ENCODE measurements at regions not wholly inside any gene's neighbourhood (a gene's known extent, or its start where the extent isn't known, plus 50 kb on each side); places are given as distances from the start of the nearest gene placed in this dataset.
A peak's percentile ranks its signal among the peaks of the same experiment; 100 is the strongest.

DNA sequence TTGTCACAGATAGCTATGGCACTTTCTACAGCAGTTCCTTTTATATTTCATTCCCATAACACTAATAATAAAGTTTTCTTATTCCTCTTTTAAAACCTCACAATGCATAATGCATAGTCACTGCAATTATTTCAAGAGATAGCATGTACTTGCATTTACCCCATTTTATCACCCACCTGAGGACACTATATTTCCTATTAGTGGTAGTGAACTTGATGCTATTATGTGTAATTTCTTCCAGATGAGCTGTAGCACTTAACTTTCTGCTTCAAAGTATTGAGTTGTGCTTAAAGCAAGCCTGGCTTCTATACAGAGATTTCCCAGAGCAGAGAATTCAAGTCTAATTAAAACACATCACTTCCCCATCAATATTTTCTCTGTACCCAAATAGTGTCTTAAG is 461.1 kb downstream of the HTR7 start:
- in situ Hi-C loops (cut with HindIII; ENCODE audit: low pct_ligation_motif_present, low pct_unique_long_range_greater_than_20kb, low sequenced_read_pairs): no loop called here

DNA sequence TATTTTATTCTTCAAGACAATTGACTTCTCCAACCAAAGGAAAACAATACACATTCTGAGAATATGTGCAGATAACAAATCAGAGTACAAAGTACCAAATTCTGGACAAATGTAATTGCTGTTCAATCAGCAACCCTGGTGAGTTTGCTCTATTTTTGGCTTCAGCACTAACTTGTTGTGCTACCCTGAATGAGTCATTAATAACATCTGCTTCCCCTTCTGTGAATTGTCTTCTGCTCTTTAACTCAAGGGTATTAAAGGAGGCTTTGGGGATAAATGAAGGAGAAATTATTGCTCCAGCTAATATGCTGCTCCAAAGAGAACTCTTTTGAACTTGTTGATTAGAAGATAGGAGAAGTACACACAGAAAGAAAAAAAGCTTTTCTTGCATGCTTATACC is 459.3 kb downstream of the HTR7 start:
- in situ Hi-C loops (cut with HindIII; ENCODE audit: low pct_ligation_motif_present, low pct_unique_long_range_greater_than_20kb, low sequenced_read_pairs): no loop called here
- no peak for DNase-seq

More for the DNA sequence above, 461.1 kb downstream of the HTR7 start:
- no peak for DNase-seq

DNA sequence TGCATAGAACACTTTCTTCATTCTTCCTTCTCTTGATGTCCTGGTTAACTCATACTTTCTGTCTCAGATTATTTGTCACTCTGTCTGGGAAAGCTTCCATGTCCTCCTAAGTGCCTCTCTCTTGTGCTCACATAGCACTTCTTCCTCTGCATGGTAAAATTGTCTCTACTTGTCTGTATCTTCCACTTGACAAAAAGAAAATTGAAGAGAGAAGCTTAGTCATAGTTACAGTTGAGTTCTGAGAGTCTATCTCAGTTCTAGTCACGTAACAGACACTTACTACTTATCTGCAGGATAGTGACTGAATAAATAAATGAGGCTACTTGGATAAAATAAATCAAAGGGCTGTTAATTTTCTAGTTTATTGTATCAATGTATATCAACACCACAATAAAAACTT is 458.1 kb downstream of the HTR7 start:
- no peak for DNase-seq
- in situ Hi-C loops (cut with HindIII; ENCODE audit: low pct_ligation_motif_present, low pct_unique_long_range_greater_than_20kb, low sequenced_read_pairs): no loop called here

DNA sequence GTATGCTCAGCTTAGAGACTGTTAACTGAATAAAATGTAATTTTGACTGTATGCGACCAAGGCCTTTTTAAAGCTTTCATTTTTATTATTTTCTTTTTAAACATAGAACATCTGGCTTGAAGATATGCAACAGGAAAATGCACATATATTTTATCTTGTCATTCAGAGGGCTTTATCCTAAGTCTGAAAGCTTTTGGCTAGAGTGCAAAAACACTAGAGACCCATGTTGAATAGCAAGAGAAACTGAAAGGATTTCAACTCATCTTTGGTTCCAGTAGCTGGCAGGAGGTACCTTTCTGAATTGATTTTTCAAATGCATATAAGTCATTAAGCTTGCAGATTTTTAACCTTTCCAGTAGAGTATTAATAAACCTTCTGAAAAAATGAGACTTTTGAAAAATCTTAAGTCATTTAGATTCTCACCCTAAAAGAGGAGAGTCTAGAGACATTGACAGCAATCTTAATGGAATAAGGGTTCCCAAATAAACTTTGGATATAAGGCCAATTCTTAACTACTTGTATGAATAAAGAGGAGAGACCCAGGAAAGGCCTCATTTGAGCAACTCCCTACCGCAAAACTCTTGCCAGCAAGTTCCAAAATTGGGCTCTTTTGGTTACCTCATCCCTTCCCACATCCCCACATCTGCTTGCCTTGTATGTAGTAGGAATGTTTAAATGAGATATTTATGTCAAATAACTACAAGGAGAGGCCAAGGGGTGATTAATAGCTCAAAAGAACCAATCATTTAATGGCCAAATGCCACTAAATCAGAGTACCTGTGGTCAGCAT is 454.4 kb downstream of the HTR7 start:
- DNase-seq: no peak
- in situ Hi-C loops (cut with HindIII; ENCODE audit: low pct_ligation_motif_present, low pct_unique_long_range_greater_than_20kb, low sequenced_read_pairs): no loop called here

DNA sequence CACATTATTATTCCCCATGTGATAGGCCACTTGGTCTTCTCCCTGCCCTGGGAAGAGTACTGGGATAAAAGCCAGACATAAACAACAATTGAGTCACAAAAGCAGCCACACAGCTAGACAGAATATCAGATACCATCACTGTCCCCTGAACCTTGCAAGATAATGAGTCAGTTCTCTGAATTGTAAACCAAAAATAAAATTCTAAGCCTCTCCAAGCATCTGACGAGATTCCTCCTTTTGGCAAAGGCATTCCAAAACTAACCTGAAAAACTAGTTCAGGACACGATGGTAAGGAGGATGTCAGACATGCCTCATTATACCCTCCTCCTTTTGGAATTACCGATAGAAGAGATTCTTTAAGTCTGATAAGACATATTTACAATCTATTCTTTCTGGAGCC is 450.7 kb downstream of the HTR7 start:
- DNase-seq: no peak
- in situ Hi-C loops (cut with HindIII; ENCODE audit: low pct_ligation_motif_present, low pct_unique_long_range_greater_than_20kb, low sequenced_read_pairs): no loop called here

DNA sequence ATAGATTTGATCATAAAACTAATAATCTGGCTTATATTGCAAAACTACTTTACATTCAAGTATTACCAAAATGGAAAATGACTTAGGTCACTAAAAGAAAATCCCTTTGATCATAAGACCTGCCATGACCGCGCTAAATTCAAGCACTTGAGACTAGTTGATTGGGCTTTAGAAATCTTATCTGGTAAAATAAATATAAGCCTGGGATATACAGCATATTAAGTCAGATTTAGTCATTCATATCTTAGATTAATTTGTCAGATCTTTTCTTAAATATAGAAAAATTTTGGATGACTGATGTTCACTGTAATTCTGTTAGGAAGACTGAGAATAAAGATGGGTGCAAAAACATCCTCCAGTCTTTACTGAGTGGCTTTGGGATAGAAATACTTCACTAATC is 450.0 kb downstream of the HTR7 start:
- in situ Hi-C loops (cut with HindIII; ENCODE audit: low pct_ligation_motif_present, low pct_unique_long_range_greater_than_20kb, low sequenced_read_pairs): no loop called here
- DNase-seq: no peak

DNA sequence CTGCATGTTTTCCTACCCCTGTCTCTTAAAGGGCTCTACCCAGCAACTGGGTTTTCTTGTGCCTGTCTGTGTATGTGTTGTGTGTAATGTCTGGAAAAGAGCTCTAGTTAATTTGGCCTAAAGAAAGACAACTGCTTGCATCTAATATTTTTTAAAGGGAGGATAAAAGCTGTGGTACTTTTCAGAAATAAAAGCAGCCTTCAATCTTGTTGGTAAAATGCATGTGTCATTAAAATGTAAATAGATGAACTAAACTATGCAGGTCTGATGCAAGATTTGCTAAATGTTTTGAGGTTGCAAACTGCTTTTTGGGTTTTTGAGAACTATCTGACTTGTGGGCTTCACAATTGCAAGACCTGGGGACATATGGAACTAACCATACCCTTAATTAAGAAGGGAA is 445.3 kb downstream of the HTR7 start:
- no peak for DNase-seq
- in situ Hi-C loops (cut with HindIII; ENCODE audit: low pct_ligation_motif_present, low pct_unique_long_range_greater_than_20kb, low sequenced_read_pairs): no loop called here

DNA sequence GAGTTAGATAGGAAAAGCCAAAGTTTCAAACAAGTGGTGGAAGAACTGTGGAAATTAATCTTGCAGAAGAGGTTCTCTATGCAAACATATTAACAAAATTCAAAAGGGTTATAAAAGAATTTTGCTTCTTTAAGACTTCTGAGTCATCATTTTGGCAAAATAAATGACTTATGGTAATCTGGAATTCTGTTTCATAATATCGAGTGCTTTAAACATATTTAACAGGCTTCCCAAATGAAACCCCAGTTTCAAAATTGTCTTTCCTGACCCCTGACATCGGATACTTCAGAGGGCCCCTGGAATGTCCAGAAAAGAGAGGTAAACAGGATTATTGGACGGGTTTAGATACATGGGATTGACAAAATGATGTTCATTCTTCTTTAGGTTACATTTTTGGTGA is 444.6 kb downstream of the HTR7 start:
- in situ Hi-C loops (cut with HindIII; ENCODE audit: low pct_ligation_motif_present, low pct_unique_long_range_greater_than_20kb, low sequenced_read_pairs): no loop called here
- no peak for DNase-seq

DNA sequence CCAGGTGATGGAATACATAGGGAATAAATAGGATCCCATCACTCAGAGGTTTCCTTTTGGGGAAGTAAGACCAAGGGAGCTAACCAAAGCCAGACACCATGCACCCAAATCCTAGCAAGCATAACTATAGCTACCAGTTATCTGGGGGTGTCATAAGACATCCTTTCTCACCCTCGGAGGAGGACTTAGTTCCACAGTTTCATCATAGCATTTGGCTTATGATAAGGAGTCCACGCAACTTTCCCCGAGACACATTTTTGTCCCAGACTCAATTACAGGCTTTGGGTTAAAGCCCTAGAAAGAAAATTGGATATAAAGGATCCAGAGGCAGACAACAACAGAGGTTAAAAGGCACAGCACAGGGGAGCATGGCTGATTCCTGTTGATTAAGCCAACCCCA is 442.9 kb downstream of the HTR7 start:
- in situ Hi-C loops (cut with HindIII; ENCODE audit: low pct_ligation_motif_present, low pct_unique_long_range_greater_than_20kb, low sequenced_read_pairs): no loop called here
- no peak for DNase-seq

DNA sequence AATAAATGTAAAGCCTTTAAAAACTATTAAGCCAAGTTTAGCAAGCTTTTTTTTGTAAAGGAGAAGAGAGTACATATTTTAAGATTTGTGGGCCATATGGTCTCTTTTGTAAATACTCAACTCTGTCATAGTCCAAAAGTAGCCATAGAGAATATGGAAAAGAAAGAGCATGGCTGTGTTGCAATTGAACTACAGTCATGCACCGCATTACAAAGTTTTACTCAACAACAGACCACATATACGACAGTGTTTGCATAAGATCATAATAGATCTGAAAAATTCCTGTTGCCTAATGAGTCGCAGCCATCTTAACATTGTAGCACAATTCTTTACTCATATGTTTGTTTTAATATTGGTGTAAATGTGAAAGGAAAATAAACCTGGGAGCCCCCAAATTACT is 440.8 kb downstream of the HTR7 start:
- no peak for DNase-seq
- in situ Hi-C loops (cut with HindIII; ENCODE audit: low pct_ligation_motif_present, low pct_unique_long_range_greater_than_20kb, low sequenced_read_pairs): no loop called here

DNA sequence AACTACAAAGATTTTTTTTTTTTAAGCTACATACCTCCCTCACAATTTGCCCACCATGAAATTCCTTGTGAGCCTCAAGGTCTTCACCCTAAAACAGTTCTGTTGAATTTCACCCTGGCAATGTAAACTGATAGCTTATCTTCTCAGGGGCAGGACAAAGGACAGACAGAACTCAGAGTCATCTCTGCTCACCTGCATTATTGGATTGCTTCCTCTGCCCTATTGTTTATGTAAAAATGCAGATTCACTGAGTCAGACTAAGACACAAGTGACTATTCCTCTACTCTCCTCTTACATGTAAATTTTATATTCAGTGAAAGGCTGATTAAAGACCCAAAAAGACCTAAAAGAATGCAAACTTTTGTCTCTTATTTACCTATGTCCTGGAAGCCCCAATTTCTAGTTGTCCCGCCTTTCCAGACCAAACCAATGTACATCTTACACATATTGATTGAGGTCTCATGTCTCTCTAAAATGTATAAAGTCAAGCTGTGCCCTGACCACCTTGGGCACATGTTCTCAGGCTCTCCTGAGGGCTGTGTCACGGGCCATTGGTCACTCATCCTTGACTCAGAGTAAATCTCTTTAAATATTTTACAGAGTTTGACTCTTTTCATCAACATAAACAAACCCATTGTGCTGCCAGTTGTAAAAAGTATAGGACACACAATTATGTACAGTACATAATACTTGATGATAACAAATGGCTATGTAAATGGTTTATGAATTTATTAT is 440.2 kb downstream of the HTR7 start:
- in situ Hi-C loops (cut with HindIII; ENCODE audit: low pct_ligation_motif_present, low pct_unique_long_range_greater_than_20kb, low sequenced_read_pairs): no loop called here
- DNase-seq: no peak

DNA sequence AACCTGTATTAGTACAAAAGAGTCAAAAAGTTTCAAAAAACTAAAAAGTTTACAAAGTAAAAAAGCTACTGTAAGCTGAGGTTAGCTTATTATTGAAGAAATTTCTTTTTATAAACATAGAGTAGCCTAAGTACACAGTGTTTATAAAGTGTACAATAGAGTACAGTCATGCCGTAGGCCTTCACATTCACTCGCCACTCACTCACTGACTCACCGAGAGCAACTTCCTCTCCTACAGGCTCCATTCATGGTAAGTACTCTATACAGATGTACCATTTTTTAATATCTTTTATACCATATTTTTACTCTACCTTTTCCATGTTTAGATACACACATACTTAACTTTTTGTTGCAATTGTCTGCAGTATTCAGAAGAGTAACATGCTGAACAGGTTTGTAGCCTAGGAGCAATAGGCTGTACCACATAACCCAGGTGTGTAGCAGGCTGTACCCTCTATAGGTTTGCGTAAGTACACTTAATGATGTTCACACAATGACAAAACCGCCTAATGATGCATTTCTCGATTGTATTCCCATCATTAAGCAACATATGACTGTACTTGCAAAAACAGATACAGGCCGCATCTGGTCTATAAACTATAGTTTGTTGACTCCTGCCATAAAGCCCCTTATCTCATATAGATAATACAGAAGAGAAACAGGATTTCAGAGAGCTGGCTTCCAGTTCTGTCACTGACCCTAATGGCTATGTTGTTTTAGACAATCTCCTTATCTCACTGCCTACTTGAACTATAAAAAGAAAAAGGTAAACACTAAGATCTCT is 438.8 kb downstream of the HTR7 start:
- in situ Hi-C loops (cut with HindIII; ENCODE audit: low pct_ligation_motif_present, low pct_unique_long_range_greater_than_20kb, low sequenced_read_pairs): no loop called here
- DNase-seq: peak; percentile 20

DNA sequence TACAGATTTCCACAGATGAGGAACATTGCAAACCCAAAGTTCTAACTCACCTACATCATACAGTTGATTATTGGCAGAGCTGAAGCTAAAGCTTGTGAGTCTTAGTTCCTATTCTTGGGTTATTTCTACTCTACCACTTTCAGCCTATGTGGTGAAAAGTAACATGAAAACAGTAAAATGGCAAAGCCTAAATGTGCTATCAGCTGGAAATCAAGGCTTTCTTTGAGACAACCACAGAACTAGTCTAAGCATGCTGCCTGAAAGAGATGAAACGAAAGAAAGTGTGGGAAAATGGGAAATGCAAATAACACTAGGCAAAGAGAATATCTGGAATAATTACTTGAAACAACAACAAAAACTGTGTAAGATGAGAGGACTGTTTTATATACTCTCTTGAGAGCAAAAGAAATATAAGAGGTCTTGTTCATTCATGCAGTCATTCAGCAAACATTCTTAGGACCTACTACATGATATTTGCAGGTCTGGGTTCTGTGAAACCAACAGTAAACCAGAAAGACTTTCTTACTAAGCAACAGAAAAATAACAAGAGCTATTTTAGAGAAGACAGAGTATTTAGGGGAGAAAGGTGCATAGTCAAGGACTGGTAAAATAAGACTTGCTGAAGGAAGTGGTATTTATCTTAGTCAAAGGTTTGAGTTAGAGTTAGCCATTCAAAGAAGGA is 437.1 kb downstream of the HTR7 start:
- DNase-seq: no peak
- in situ Hi-C loops (cut with HindIII; ENCODE audit: low pct_ligation_motif_present, low pct_unique_long_range_greater_than_20kb, low sequenced_read_pairs): no loop called here

DNA sequence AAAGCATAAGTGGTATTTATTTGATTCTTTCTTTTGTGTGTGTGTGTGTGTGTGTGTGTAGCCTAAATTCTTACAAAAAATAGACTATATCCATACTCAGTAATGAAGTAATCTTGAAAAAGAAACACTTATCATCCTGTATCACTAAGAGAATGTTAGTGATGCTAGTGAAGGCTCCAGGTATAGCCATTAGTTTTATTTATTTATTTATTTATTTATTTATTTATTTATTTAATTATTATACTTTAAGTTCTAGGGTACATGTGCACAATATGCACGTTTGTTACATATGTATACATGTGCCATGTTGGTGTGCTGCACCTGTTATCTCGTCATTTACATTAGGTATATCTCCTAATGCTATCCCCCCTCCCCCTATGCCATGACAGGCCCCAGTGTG is 436.0 kb downstream of the HTR7 start:
- in situ Hi-C loops (cut with HindIII; ENCODE audit: low pct_ligation_motif_present, low pct_unique_long_range_greater_than_20kb, low sequenced_read_pairs): no loop called here
- DNase-seq: no peak

DNA sequence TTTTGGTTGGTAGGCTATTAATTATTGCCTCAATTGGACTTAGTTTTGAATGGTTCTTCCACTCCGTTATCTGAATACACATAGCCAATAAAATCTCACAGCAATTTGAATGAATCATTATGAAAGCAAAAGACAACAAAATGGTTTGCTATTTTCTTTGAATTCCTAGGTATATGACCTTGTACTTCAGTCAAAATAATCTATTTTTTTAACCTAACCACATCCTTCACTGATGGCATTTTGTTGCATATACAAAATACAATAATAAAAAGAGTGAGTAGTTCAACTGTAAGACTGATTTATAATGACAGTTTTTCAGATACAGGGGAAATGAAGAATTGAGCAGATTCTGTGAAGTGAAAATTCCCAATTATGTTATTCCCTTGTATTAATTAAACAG is 433.1 kb downstream of the HTR7 start:
- in situ Hi-C loops (cut with HindIII; ENCODE audit: low pct_ligation_motif_present, low pct_unique_long_range_greater_than_20kb, low sequenced_read_pairs): no loop called here

DNA sequence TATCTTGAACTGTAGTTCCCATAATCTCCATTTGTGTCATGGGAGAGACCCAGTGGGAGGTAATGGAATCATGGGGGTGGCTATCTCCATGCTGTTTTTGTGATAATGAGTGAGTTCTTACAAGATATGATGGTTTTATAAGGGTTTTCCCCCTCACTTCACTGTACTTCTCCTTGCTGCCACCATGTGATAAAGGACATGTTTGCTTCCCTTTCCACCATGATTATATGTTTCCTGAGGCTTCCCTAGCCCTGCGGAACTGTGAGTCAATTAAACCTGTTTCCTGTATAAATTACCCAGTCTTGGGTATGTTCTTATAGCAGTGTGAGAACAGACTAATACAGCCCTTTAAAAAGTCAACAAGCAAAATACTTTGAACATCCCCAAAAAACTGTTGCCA is 427.7 kb downstream of the HTR7 start:
- DNase-seq: no peak
- in situ Hi-C loops (cut with HindIII; ENCODE audit: low pct_ligation_motif_present, low pct_unique_long_range_greater_than_20kb, low sequenced_read_pairs): no loop called here

More for the DNA sequence above, 433.1 kb downstream of the HTR7 start:
- DNase-seq: no peak

DNA sequence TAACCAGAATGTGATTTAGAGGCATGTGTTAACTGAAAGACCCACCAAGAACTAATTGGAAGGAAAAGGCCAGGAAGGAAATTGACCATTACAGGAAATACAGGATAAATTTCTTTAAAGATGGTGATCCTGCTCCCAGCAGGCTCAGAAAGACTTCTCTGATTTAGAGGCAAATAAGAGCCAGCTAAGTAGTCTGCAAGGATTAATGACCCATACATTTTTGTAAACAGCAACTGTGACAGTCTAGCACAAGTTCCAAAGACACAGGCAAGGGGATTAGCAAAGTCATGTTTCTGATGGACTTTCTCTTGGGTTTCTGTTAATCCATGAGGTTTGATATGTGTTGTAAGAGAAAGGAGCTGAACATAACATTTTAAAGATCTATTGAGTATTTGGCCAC is 425.0 kb downstream of the HTR7 start:
- in situ Hi-C loops (cut with HindIII; ENCODE audit: low pct_ligation_motif_present, low pct_unique_long_range_greater_than_20kb, low sequenced_read_pairs): no loop called here
- DNase-seq: no peak

DNA sequence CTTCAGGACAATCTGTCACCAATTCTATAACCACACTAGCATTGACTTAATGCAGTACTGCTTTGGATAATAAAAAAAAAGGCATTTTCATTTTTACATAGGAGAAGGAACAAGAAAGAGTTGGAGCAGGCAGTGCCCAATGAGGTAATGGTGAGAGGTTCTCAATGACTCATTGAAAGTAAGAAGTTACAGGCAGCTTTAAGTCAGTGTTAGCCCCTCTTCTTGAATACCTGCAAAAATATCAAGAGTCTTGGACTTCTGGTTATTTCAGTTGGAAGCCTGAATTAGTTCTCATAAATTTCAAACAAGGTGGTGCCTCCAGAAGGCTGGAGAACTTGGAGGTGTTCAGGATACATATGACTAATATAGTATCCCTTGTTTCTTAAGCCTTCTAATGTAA is 422.5 kb downstream of the HTR7 start:
- in situ Hi-C loops (cut with HindIII; ENCODE audit: low pct_ligation_motif_present, low pct_unique_long_range_greater_than_20kb, low sequenced_read_pairs): no loop called here
- no peak for DNase-seq

DNA sequence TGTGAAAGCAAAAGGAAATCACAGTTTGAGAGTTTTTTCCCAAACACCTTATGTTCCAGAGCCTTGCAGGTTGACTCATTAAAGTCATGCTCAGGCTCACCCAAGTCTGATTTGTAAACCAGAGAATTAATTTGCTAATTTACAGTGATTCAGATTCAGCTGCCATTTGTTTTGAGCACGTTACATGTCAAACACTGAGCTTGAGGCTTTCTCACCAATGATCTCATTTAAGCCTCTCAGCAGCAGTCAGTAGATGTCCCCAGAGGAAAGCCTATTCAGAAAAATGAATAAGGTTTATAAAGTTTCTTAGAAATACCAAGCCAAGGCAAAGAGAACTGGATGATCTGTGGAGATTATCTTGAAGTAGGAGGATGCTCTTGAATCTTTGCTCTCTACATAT is 420.4 kb downstream of the HTR7 start:
- DNase-seq: no peak
- in situ Hi-C loops (cut with HindIII; ENCODE audit: low pct_ligation_motif_present, low pct_unique_long_range_greater_than_20kb, low sequenced_read_pairs): no loop called here
